K562 (cell line): ENCODE measurements at regions not wholly inside any gene's neighbourhood (a gene's known extent, or its start where the extent isn't known, plus 50 kb on each side); places are given as distances from the start of the nearest gene placed in this dataset.

Experiments
- ELF1 ChIP-seq: fragments of 200-800 bp; sonication (Bioruptor generic); IDR thresholded peaks from 2 replicates; pipeline ENCODE4 v1.6.1; 2016; ENCODE audit warnings: missing genetic modification characterization, missing compliant biosample characterization
- YY1 ChIP-seq, 3 experiments: IDR thresholded peaks; 2 replicates each; pipeline ENCODE4 v1.6.1; 2011; ENCODE audit warnings: low read length in 2 of 3, mild to moderate bottlenecking in 2 of 3, moderate library complexity in 2 of 3, borderline replicate concordance in 1 of 3, control low read depth in 1 of 3, low read depth in 1 of 3; ENCODE audit not compliant: insufficient read depth in 3 of 3, insufficient replicate concordance in 2 of 3, control insufficient read depth in 1 of 3, insufficient read length in 1 of 3; ENCODE audit errors: extremely low read depth in 1 of 3
- TF ChIP-seq, protein P1 (sequence below), 3 experiments: IDR thresholded peaks in 2 of 3; conservative IDR thresholded peaks in 1 of 3; 2 replicates each; pipeline ENCODE4 v1.5.1; 2011 to 2012; ENCODE audit warnings: low read length in 3 of 3, mild to moderate bottlenecking in 3 of 3, control low read depth in 2 of 3, improper control_type of control experiment in 1 of 3, inconsistent platforms in 1 of 3, low read depth in 1 of 3, mixed read lengths in 1 of 3, moderate library complexity in 1 of 3; ENCODE audit not compliant: insufficient read depth in 2 of 3

DNA sequence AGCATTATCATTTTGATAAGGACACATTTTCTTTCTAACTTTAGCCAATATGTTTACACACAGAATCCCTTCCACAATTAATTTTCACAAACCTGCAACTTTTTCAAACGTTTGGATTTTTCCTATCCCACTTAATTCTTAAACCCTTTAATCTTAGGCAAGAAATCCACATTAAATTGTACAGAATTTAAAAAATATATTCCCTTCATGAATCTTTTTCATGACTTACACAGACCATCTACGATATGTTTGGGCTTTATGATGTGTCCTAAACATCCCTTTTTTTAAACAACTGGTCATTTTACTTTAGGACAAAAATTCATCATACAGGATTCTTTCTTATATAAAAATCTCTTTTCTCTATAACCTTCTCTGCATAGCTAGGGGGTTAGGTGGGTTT is 241.5 kb upstream of the CNTNAP4 start:
- TF ChIP-seq, protein P1, sequence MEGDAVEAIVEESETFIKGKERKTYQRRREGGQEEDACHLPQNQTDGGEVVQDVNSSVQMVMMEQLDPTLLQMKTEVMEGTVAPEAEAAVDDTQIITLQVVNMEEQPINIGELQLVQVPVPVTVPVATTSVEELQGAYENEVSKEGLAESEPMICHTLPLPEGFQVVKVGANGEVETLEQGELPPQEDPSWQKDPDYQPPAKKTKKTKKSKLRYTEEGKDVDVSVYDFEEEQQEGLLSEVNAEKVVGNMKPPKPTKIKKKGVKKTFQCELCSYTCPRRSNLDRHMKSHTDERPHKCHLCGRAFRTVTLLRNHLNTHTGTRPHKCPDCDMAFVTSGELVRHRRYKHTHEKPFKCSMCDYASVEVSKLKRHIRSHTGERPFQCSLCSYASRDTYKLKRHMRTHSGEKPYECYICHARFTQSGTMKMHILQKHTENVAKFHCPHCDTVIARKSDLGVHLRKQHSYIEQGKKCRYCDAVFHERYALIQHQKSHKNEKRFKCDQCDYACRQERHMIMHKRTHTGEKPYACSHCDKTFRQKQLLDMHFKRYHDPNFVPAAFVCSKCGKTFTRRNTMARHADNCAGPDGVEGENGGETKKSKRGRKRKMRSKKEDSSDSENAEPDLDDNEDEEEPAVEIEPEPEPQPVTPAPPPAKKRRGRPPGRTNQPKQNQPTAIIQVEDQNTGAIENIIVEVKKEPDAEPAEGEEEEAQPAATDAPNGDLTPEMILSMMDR (IDR thresholded peaks at IDR 0.05 in 2 of 3, conservative IDR thresholded peaks at IDR 0.05 in 1 of 3; ENCODE audit: insufficient read depth in 2 of 3, low read depth in 1 of 3, low read length in 3 of 3), result no peak
- no peak for TF ChIP-seq YY1 (IDR thresholded peaks at IDR 0.05; ENCODE audit: borderline replicate concordance in 1 of 3, control insufficient read depth in 1 of 3, extremely low read depth in 1 of 3, insufficient read depth in 3 of 3, insufficient read length in 1 of 3, insufficient replicate concordance in 2 of 3, low read depth in 1 of 3, low read length in 2 of 3)
- no peak for TF ChIP-seq ELF1 (tag)
